ENCODE measurements at regions not wholly inside any gene's neighbourhood (a gene's known extent, or its start where the extent isn't known, plus 50 kb on each side); places are given as distances from the start of the nearest gene placed in this dataset.

DNA sequence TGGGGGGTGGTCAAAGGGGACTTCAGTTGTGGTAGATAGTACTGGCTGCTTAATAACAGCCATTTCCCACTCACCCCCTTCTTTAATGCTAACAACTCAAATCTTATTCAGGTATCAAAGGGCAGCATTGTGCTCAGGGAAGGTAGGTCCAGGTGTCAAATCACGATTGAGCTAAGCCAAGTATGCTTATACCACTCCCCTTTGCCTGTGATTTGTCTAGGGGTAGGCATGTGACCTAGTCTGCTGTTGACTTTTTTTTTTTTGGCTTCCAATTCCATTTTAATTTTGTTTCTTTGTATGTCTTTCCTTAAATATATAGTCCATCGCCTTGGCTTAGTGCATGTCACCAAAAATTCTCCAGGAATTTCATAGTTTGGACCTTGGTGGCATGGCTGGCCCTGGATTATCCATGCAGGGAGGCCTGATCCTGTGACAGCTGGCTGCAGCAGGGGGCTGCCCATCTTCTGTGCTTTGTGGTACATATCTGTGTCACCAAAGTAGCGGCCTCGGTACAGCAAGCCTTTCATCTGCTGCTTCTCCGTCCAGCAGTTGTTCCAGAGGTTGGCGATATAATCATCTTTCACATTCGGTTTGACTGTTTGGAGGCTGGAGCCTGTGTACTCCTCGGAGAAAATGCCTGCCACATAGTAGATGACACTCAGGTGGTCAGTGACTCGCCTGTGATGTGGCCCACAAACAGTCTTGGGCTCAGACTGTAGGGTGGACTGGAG lies 68.1 kb upstream of the SPRED2 start:
- no peaks in the 10 kb centered on the region for H3K27me3 ChIP-seq (ENCODE audit: control insufficient read depth in 2 of 2, insufficient read depth in 2 of 2, low read length in 2 of 2)
- Mint-ChIP-seq H3K27me3 (ENCODE audit: low read depth in 3 of 3) (peaks cover 2 to 4% (median 3%) of the 10 kb centered on the region in 3 donors), H3K36me3 (no peaks in the 10 kb centered on the region), H3K4me1 (peaks cover 8% of the 10 kb centered on the region), H3K9me3 (peaks cover 0 to 4% (median 0%) of the 10 kb centered on the region in 7 donors), H3K4me3 (no peak overlapping the region), H3K27ac (no peak overlapping the region)
- DNase-seq = no peak
- no peaks in the 10 kb centered on the region for H3K36me3 ChIP-seq (replicated peaks in 1 of 2; ENCODE audit: control insufficient read depth in 1 of 2, insufficient read depth in 2 of 2, low read length in 2 of 2)
- H3K4me1 ChIP-seq (ENCODE audit: control insufficient read depth in 1 of 2, insufficient read depth in 2 of 2, low read length in 2 of 2) = peaks cover 0 to 5% of the 10 kb centered on the region in 2 donors
- no peak overlapping the region for H3K4me3 ChIP-seq (replicated peaks in 1 of 3; ENCODE audit: low read depth in 2 of 3, low read length in 3 of 3)
- no peaks in the 10 kb centered on the region for H4K20me1 ChIP-seq (ENCODE audit: insufficient read depth, low read length)
- H2AFZ ChIP-seq (ENCODE audit: insufficient read depth, low read depth, low read length, poor library complexity, severe bottlenecking) = no peak overlapping the region
- H3K4me2 ChIP-seq (replicated peaks; ENCODE audit: extremely low read depth, low read length, poor library complexity, severe bottlenecking) = no peak overlapping the region
- 96% methylated on average over 8 of the region's 9 CpGs for WGBS (ENCODE audit: insufficient coverage)
- H3K9me3 ChIP-seq (replicated peaks in 1 of 2; ENCODE audit: control insufficient read depth in 1 of 2, insufficient read depth in 1 of 2, low read length in 2 of 2) = no peaks in the 10 kb centered on the region
- H3K79me2 ChIP-seq (ENCODE audit: insufficient read depth, low read length) = no peaks in the 10 kb centered on the region
- H3K9ac ChIP-seq (ENCODE audit: insufficient read depth, low read length, poor library complexity, severe bottlenecking) = no peak overlapping the region
- no peak overlapping the region for H3K27ac ChIP-seq (ENCODE audit: low read depth in 1 of 2, low read length in 2 of 2)
- TF ChIP-seq, protein P1, sequence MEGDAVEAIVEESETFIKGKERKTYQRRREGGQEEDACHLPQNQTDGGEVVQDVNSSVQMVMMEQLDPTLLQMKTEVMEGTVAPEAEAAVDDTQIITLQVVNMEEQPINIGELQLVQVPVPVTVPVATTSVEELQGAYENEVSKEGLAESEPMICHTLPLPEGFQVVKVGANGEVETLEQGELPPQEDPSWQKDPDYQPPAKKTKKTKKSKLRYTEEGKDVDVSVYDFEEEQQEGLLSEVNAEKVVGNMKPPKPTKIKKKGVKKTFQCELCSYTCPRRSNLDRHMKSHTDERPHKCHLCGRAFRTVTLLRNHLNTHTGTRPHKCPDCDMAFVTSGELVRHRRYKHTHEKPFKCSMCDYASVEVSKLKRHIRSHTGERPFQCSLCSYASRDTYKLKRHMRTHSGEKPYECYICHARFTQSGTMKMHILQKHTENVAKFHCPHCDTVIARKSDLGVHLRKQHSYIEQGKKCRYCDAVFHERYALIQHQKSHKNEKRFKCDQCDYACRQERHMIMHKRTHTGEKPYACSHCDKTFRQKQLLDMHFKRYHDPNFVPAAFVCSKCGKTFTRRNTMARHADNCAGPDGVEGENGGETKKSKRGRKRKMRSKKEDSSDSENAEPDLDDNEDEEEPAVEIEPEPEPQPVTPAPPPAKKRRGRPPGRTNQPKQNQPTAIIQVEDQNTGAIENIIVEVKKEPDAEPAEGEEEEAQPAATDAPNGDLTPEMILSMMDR (IDR thresholded peaks at IDR 0.05) = no peak
- intact Hi-C loops (cut with micrococcal nuclease) = no loop called here

GRCh38 chr2:65499216-65499615 lies 66.8 kb upstream of the SPRED2 start:
- no peak overlapping the region for H3K4me2 ChIP-seq (replicated peaks; ENCODE audit: extremely low read depth, low read length, poor library complexity, severe bottlenecking)
- TF ChIP-seq, protein P1 (IDR thresholded peaks at IDR 0.05) = no peak
- no peak overlapping the region for H3K4me3 ChIP-seq (replicated peaks in 1 of 3; ENCODE audit: low read depth in 2 of 3, low read length in 3 of 3)
- peaks cover 0 to 5% of the 10 kb centered on the region in 2 donors for H3K4me1 ChIP-seq (ENCODE audit: control insufficient read depth in 1 of 2, insufficient read depth in 2 of 2, low read length in 2 of 2)
- H3K36me3 ChIP-seq (replicated peaks in 1 of 2; ENCODE audit: control insufficient read depth in 1 of 2, insufficient read depth in 2 of 2, low read length in 2 of 2) = no peaks in the 10 kb centered on the region
- H3K9ac ChIP-seq (ENCODE audit: insufficient read depth, low read length, poor library complexity, severe bottlenecking) = no peak overlapping the region
- intact Hi-C loops (cut with micrococcal nuclease) = no loop called here
- DNase-seq = peak in 1 of 3 donors; percentile 8
- Mint-ChIP-seq H3K27ac (peak overlapping the region in 1 of 7 donors; percentile 64), H3K4me1 (peaks cover 8% of the 10 kb centered on the region), H3K27me3 (ENCODE audit: low read depth in 3 of 3) (peaks cover 0 to 3% (median 2%) of the 10 kb centered on the region in 3 donors), H3K4me3 (no peak overlapping the region), H3K9me3 (peaks cover 0 to 4% (median 1%) of the 10 kb centered on the region in 7 donors), H3K36me3 (no peaks in the 10 kb centered on the region)
- WGBS (ENCODE audit: insufficient coverage) = 6% methylated on average over 3 of the region's 6 CpGs
- H2AFZ ChIP-seq (ENCODE audit: insufficient read depth, low read depth, low read length, poor library complexity, severe bottlenecking) = peak overlapping the region; percentile 53
- no peaks in the 10 kb centered on the region for H3K9me3 ChIP-seq (replicated peaks in 1 of 2; ENCODE audit: control insufficient read depth in 1 of 2, insufficient read depth in 1 of 2, low read length in 2 of 2)
- no peaks in the 10 kb centered on the region for H4K20me1 ChIP-seq (ENCODE audit: insufficient read depth, low read length)
- H3K27ac ChIP-seq (ENCODE audit: low read depth in 1 of 2, low read length in 2 of 2) = no peak overlapping the region
- no peaks in the 10 kb centered on the region for H3K79me2 ChIP-seq (ENCODE audit: insufficient read depth, low read length)
- no peaks in the 10 kb centered on the region for H3K27me3 ChIP-seq (ENCODE audit: control insufficient read depth in 2 of 2, insufficient read depth in 2 of 2, low read length in 2 of 2)

All from CD14-positive monocyte (primary cell).